NB4 (cell line): ENCODE measurements at regions not wholly inside any gene's neighbourhood (a gene's known extent, or its start where the extent isn't known, plus 50 kb on each side); places are given as distances from the start of the nearest gene placed in this dataset.

ENCODE experiments used
- MYC ChIP-seq: IDR thresholded peaks from 2 replicates; pipeline ENCODE4 v1.6.1; 2011; ENCODE audit warnings: low read depth, low read length
- POLR2A ChIP-seq: IDR thresholded peaks from 2 replicates; pipeline ENCODE4 v1.6.1; 2011; ENCODE audit warnings: mild to moderate bottlenecking; ENCODE audit not compliant: insufficient read length; ENCODE audit errors: extremely low read depth
- TF ChIP-seq, protein P1 (sequence below): IDR thresholded peaks from one replicate; pipeline ENCODE4 v1.5.1; 2012; ENCODE audit warnings: low read depth, low read length

DNA sequence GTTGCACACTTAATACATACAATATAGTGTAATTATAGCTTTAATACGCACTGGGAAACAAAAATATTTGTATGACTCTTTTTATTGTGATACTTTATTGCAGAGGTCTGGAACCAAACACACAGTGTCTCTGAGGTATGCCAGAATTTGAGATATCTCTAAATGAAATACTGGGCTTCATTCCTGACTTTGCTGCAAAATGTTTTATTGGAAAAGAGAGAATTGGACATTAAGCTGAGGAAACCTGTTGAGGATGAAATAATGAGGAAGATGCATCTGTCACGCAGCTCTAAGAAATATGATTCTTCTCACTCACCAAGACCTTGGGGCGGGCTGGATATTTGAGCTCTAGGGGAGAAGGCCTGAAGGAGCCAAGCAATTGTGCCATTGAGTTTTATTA, 242.1 kb downstream of the CPE start:
- TF ChIP-seq, protein P1, sequence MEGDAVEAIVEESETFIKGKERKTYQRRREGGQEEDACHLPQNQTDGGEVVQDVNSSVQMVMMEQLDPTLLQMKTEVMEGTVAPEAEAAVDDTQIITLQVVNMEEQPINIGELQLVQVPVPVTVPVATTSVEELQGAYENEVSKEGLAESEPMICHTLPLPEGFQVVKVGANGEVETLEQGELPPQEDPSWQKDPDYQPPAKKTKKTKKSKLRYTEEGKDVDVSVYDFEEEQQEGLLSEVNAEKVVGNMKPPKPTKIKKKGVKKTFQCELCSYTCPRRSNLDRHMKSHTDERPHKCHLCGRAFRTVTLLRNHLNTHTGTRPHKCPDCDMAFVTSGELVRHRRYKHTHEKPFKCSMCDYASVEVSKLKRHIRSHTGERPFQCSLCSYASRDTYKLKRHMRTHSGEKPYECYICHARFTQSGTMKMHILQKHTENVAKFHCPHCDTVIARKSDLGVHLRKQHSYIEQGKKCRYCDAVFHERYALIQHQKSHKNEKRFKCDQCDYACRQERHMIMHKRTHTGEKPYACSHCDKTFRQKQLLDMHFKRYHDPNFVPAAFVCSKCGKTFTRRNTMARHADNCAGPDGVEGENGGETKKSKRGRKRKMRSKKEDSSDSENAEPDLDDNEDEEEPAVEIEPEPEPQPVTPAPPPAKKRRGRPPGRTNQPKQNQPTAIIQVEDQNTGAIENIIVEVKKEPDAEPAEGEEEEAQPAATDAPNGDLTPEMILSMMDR = no peak
- TF ChIP-seq POLR2A (no peak), MYC (no peak)
